VCaP (cell line): ENCODE measurements at regions not wholly inside any gene's neighbourhood (a gene's known extent, or its start where the extent isn't known, plus 50 kb on each side); places are given as distances from the start of the nearest gene placed in this dataset.

ENCODE experiments used
- H3K27ac ChIP-seq: fragments of 450-650 bp; 2 replicates; pipeline ENCODE4 v1.5.1; 2017
- TF ChIP-seq, protein P1 (sequence below): fragments of 450-650 bp; conservative IDR thresholded peaks from 2 replicates; pipeline ENCODE4 v1.5.1; 2017; ENCODE audit warnings: mild to moderate bottlenecking, moderate library complexity

DNA sequence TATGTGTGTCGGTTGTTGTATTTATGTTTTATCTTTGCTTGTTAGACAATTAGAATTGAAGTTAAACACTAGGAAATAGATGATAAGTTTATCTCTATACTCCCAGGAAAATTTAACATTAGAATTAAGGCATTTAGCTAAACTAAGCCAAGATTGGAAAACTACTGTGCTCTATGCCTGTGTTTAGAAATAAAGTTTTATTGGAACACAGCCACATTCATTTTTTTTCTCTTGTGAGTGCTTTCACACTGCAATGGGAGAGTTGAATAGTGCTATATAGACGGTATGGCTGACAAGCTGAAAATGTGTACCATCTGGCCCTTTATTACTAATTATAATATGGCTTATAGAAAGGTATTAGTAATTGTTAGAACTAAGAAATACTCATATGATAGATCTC lies 186.7 kb upstream of the NUDT6 start:
- H3K27ac ChIP-seq = no peak overlapping the region

DNA sequence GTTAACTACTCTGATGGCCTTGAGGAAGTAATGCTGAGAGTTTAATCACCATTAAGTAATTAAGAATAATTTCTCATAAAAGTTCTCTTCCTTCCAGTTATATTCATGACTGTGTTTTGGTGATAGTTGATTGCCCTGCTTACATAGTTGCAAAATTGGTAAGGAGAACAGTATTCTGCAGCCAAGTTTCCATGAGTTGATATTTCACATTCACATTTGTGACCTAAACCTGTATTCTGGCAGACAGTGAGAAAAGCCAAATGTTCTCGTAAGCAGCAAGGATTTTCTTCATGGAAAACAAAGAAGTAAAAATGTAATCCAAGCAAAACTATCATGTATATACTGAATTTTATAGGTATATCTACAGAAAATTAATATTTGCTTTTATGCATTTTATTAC lies 187.8 kb upstream of the NUDT6 start:
- TF ChIP-seq, protein P1, sequence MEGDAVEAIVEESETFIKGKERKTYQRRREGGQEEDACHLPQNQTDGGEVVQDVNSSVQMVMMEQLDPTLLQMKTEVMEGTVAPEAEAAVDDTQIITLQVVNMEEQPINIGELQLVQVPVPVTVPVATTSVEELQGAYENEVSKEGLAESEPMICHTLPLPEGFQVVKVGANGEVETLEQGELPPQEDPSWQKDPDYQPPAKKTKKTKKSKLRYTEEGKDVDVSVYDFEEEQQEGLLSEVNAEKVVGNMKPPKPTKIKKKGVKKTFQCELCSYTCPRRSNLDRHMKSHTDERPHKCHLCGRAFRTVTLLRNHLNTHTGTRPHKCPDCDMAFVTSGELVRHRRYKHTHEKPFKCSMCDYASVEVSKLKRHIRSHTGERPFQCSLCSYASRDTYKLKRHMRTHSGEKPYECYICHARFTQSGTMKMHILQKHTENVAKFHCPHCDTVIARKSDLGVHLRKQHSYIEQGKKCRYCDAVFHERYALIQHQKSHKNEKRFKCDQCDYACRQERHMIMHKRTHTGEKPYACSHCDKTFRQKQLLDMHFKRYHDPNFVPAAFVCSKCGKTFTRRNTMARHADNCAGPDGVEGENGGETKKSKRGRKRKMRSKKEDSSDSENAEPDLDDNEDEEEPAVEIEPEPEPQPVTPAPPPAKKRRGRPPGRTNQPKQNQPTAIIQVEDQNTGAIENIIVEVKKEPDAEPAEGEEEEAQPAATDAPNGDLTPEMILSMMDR = no peak
- H3K27ac ChIP-seq = no peak overlapping the region

More for the DNA sequence above, 186.7 kb upstream of the NUDT6 start:
- TF ChIP-seq, protein P1 = no peak

DNA sequence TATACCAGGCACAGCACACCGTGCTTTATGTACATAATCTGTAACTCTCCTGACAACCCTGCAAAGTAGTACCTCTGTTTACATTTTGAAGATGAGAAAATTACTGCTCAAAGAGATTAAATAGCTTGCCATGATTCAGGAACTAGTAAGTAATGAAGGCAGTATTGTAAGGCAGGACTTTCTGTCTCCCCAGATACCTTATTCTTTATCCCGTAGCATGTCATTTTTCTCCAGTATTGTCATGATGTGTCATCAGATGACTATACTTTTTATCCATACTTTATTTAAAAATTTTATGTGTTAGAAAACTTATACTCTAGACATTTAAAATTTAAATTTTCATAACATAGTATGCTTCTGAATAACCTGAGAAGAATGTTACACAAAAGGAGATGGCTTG lies 188.3 kb upstream of the NUDT6 start:
- TF ChIP-seq, protein P1 = no peak
- H3K27ac ChIP-seq = no peak overlapping the region

DNA sequence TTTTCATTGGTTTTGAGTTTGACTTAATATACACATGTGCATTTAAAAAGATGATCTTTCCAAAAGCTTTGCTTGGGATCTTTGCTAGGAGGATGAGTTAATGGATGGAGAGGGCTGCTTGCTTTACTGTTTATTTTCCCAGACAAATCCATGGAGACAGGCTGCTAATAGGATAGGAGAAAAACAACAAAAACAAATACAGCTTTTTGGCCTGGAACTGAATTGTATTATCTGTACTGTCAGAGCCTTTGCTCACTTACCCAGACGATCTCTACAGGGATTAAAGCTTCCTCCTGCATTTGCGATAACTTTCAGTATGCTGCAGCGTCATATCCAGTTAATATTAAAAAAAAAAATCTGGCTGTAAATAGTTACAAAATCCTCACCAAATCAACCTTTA lies 190.8 kb upstream of the NUDT6 start:
- TF ChIP-seq, protein P1 = no peak

DNA sequence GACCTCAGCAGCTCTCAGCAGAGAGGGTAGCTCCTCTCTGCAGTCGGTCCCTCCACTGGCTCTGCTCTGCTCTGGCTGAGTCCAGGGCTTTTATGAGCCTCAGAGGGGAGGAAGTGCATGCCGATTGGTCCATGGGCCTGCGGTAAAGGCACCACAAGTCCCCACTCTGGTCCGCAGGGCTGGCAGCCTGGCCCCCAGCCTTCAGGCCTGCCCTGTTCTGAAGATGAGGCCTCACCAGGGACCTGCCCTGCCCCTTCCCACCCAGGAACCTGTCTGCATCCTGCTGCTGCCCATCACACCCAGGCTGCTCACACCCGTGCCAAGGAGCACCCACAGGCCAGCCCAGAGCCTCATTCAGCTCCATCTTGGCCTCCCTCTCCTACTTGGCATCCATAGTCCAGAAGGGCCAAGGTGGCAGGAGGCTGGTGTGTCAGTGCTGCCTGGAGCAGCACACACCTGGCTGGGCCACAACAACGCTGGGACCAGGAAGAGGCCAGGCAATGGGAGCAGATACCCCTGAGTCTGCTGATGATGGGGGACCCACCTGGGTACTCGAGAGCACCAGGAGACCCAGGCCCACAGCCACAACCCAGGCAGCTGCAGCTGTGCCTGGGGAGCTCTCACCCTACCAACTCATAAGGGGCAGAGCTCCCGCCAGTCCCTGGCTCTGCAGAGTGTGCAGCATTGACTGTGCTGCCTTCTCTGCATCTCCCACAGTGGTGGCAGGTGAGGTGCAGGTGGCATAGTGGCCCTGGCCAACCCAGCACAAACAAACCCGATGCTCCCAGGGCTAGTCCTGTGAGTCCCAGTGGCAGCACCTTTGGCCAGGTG lies 191.9 kb upstream of the NUDT6 start:
- TF ChIP-seq, protein P1 = no peak
- peak overlapping the region; percentile 49; the same call in 1 of the 2 replicates for H3K27ac ChIP-seq

More for the DNA sequence above, 190.8 kb upstream of the NUDT6 start:
- H3K27ac ChIP-seq = peak overlapping the region; percentile 49; the same call in 1 of the 2 replicates

DNA sequence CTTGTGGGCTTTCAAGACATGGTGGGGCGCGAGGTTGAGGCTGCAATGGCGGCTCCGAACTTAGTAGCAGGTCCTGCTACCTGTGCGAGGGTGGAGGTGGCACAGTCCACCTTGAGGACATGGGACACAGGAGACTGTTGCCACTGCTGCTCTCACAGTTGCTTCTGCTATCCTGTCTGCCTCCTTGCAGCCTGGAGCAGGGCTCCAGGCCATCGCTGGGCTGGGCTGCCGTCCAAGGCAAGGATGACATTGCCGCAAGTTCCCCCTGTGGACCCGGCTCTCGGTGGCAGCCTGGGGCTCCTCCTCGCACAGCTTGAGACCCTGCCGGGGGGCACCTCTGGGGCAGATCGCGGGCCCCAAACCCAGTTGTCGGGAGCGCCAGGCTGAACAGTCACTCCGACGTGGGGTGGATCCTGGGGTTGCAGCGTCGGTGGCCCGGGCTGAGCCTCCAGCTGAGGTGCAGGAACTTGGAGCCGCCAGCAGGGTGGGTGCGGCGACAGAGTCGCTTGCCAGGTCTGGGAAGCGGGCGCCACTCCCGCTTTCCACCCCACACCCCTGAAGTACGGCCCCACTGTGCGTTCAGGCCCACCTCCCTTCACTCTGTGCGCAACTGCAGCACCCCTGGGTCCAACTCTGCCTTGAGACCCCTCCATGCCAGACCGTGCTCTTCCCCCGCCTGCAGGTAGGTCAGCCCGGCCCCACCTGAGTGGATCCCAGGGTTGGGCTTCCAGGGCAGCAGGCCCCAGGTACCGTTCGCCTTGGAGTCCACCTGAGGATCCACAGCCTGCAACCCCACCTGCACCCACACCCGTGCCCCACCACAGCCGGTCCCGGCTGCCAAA lies 192.7 kb upstream of the NUDT6 start:
- TF ChIP-seq, protein P1 = no peak
- peak overlapping the region; percentile 49; the same call in 1 of the 2 replicates for H3K27ac ChIP-seq

DNA sequence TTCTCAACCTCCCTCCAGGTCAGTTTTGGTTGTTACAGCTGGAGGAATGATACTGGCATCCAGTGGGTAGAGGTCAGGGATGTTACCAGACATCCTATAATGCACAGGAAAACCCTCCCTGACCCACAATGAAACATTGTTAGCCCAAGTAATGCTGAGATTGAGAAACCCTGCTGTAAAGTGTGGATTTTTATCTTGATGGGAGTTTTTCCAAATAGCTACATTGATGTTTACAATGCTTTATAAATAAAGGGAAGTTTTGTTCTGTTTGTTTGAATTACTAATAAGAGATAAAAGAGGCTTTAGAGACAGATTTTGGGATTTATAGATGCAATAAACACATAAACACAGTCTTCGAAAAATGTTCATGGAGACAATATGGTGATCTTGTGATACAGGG lies 194.0 kb upstream of the NUDT6 start:
- TF ChIP-seq, protein P1 = no peak
- peak overlapping the region; percentile 49 for H3K27ac ChIP-seq
